Adrenal gland (tissue), 9 donors: ENCODE measurements at regions not wholly inside any gene's neighbourhood (a gene's known extent, or its start where the extent isn't known, plus 50 kb on each side); places are given as distances from the start of the nearest gene placed in this dataset.
"Not testable (repeated sequence)": the region's sequence is repeated elsewhere in the genome, so short reads cannot be mapped to it uniquely, and the experiment has no call there.

Experiments
- DNase-seq, 7 donors: peaks; one replicate each; pipeline ENCODE4 v3.0.0-alpha.2; 2019 to 2020
- H3K27ac ChIP-seq, 5 donors: fragments of 200-600 bp; sonication (generic) in 4 of 5; 1 replicate in 3 of 5; 2 replicates in 2 of 5; pipeline versions ENCODE4 v1.5.1 to v1.8.0; 2016 to 2020; ENCODE audit warnings: mild to moderate bottlenecking in 1 of 5
- H3K27me3 ChIP-seq: fragments of 200-600 bp; 2 replicates; pipeline ENCODE4 v1.8.0; 2021
- H3K36me3 ChIP-seq, 2 donors: fragments of 200-600 bp; replicated peaks in 1 of 2; 1 replicate in 1 of 2; 2 replicates in 1 of 2; pipeline versions ENCODE4 v1.5.1 to v1.8.0; 2018 to 2022
- H3K4me1 ChIP-seq, 2 donors: fragments of 200-600 bp; replicated peaks in 1 of 2; 1 replicate in 1 of 2; 2 replicates in 1 of 2; pipeline versions ENCODE4 v1.5.1 to v1.8.0; 2018 to 2021
- H3K4me3 ChIP-seq, 4 donors: fragments of 200-600 bp; sonication (generic) in 3 of 4; one replicate each; pipeline ENCODE4 v1.5.1; 2016 to 2018
- H3K9me3 ChIP-seq, 3 donors: fragments of 200-600 bp; sonication (generic) in 1 of 3; replicated peaks in 1 of 3; 1 replicate in 2 of 3; 2 replicates in 1 of 3; pipeline versions ENCODE4 v1.5.1 to v1.8.0; 2016 to 2021
- POLR2A ChIP-seq, 2 donors: fragments of 450-650 bp; IDR thresholded peaks; one replicate each; pipeline ENCODE4 v1.6.1; 2017; ENCODE audit warnings: antibody characterized with exemption in 2 of 2, mild to moderate bottlenecking in 2 of 2, moderate library complexity in 1 of 2
- WGBS, 4 donors: extraction: QIAGEN DNeasy Blood & Tissue Kit in 2 of 4; methylation state at CpG; one replicate each; pipeline versions ENCODE4 v1.1.5 to v1.1.7; 2013 to 2017; 5-methylcytosine and 5-hydroxymethylcytosine counted together
- intact Hi-C, 2 donors: fragments of 100-400 bp; cut with DNase I; formaldehyde crosslinking; loops; one replicate each; pipeline versions ENCODE4 v1.14.1 to v1.15.0; 2022 to 2023
- TF ChIP-seq, protein P1 (sequence below), 6 experiments: fragments of 450-650 bp in 4 of 6; fragments of 200-600 bp in 2 of 6; sonication (generic) in 1 of 6; IDR thresholded peaks; 1 replicate in 5 of 6; 2 replicates in 1 of 6; pipeline versions ENCODE4 v1.5.1 to v1.8.0; 2016 to 2021; ENCODE audit warnings: antibody characterized with exemption in 6 of 6, mild to moderate bottlenecking in 2 of 6, moderate library complexity in 1 of 6
- donor health status: healthy with polysubstance abuse.
- donor health status: Bipolar disorder and iron deficiency.
- donor health status: DM: yes; HTN: yes; CAD: no.
- donor health status: DM: no; HTN: no; CAD: no.
- donor health status: DM: no; HTN: no; CAD: no.

- H3K27me3 ChIP-seq = no peaks in the 10 kb centered on the region
- intact Hi-C loops = loop anchor here in 1 of 2 donors (5.0 kb wide), 1 partner anchor 352 kb away; the partner anchor contains the start of gene SNX18
- H3K27ac ChIP-seq = no peak overlapping the region
- H3K36me3 ChIP-seq = no peaks in the 10 kb centered on the region
- 74 to 92% (median 88%) methylated on average over 1 of the region's 1 CpG for WGBS, 4 donors
- no peaks in the 10 kb centered on the region for H3K9me3 ChIP-seq
- no peak for TF ChIP-seq POLR2A (IDR thresholded peaks at IDR 0.05)
- TF ChIP-seq, protein P1, sequence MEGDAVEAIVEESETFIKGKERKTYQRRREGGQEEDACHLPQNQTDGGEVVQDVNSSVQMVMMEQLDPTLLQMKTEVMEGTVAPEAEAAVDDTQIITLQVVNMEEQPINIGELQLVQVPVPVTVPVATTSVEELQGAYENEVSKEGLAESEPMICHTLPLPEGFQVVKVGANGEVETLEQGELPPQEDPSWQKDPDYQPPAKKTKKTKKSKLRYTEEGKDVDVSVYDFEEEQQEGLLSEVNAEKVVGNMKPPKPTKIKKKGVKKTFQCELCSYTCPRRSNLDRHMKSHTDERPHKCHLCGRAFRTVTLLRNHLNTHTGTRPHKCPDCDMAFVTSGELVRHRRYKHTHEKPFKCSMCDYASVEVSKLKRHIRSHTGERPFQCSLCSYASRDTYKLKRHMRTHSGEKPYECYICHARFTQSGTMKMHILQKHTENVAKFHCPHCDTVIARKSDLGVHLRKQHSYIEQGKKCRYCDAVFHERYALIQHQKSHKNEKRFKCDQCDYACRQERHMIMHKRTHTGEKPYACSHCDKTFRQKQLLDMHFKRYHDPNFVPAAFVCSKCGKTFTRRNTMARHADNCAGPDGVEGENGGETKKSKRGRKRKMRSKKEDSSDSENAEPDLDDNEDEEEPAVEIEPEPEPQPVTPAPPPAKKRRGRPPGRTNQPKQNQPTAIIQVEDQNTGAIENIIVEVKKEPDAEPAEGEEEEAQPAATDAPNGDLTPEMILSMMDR (IDR thresholded peaks at IDR 0.05) = no peak
- no peak overlapping the region for H3K4me3 ChIP-seq
- no peaks in the 10 kb centered on the region for H3K4me1 ChIP-seq
- no peak for DNase-seq
These were observed 115.7 kb downstream of the ESM1 start for GRCh38 chr5:54869691-54870090.

GRCh38 chr5:54868511-54869483 is 116.6 kb downstream of the ESM1 start:
- no peak for DNase-seq
- Histone ChIP-seq H3K9me3 (no peaks in the 10 kb centered on the region), H3K4me3 (no peak overlapping the region), H3K36me3 (no peaks in the 10 kb centered on the region), H3K27me3 (no peaks in the 10 kb centered on the region), H3K4me1 (no peaks in the 10 kb centered on the region), H3K27ac (no peak overlapping the region)
- 72 to 87% (median 77%) methylated on average over 12 of the region's 12 CpGs for WGBS, 4 donors
- intact Hi-C loops = loop anchor here in 1 of 2 donors (5.0 kb wide), 1 partner anchor 351 kb away; the partner anchor contains the start of gene SNX18
- TF ChIP-seq, protein P1 (IDR thresholded peaks at IDR 0.05) = no peak
- TF ChIP-seq POLR2A (IDR thresholded peaks at IDR 0.05) = no peak

GRCh38 chr5:54867310-54867944 is 118.0 kb downstream of the ESM1 start:
- no peaks in the 10 kb centered on the region for H3K9me3 ChIP-seq
- no peak overlapping the region for H3K27ac ChIP-seq
- 17 to 21% (median 19%) methylated on average over 7 of the region's 7 CpGs for WGBS, 4 donors
- H3K4me3 ChIP-seq = peak overlapping the region in 1 of 4 donors; percentile 16
- no peaks in the 10 kb centered on the region for H3K27me3 ChIP-seq
- TF ChIP-seq, protein P1 (IDR thresholded peaks at IDR 0.05) = peak; percentile 56 to 75 (median 68)
- no peak for TF ChIP-seq POLR2A (IDR thresholded peaks at IDR 0.05)
- H3K36me3 ChIP-seq = no peaks in the 10 kb centered on the region
- no peaks in the 10 kb centered on the region for H3K4me1 ChIP-seq
- intact Hi-C loops = loop anchor here in 1 of 2 donors (5.0 kb wide), 1 partner anchor 350 kb away; the partner anchor contains the start of gene SNX18
- no peak for DNase-seq

- WGBS, 4 donors = 89 to 95% (median 92%) methylated on average over 8 to 44 of the region's 44 CpGs
- intact Hi-C loops = loop anchor here in 1 of 2 donors (5.0 kb wide), 1 partner anchor 348 kb away; the partner anchor contains the start of gene SNX18
- not testable (repeated sequence) for H3K9me3 ChIP-seq
These were observed 120.4 kb downstream of the ESM1 start for GRCh38 chr5:54864911-54865515.

More at GRCh38 chr5:54864911-54865515, 120.4 kb downstream of the ESM1 start:
- DNase-seq, H3K4me1 ChIP-seq, H3K4me3 ChIP-seq, H3K27me3 ChIP-seq, H3K36me3 ChIP-seq, H3K27ac ChIP-seq: not testable (repeated sequence)
